HG03097 (cell line): ENCODE measurements at regions not wholly inside any gene's neighbourhood (a gene's known extent, or its start where the extent isn't known, plus 50 kb on each side); places are given as distances from the start of the nearest gene placed in this dataset.
"Not testable (repeated sequence)": the region's sequence is repeated elsewhere in the genome, so short reads cannot be mapped to it uniquely, and the experiment has no call there.

Experiments used
- ATAC-seq: cut with Tn5 transposase; IDR thresholded peaks from one replicate; pipeline ENCODE4 v1.9.1; 2021; ENCODE audit not compliant: unreplicated experiment, low FRiP score

- no peak for ATAC-seq
These were observed 92.8 kb upstream of the MLN start for GRCh38 chr6:33896391-33897188.

- no peak for ATAC-seq
These were observed 92.2 kb upstream of the MLN start for GRCh38 chr6:33895988-33896387.

- ATAC-seq = no peak
These were observed 91.5 kb upstream of the MLN start for GRCh38 chr6:33895296-33895695.

GRCh38 chr6:33894438-33894837 lies 90.6 kb upstream of the MLN start:
- no peak for ATAC-seq

- ATAC-seq = no peak
These were observed 89.0 kb upstream of the MLN start for GRCh38 chr6:33892581-33893346.

- no peak for ATAC-seq
These were observed 84.9 kb upstream of the MLN start for GRCh38 chr6:33888664-33889200.

- no peak for ATAC-seq
These were observed 84.4 kb upstream of the MLN start for GRCh38 chr6:33888183-33888582.

GRCh38 chr6:33886673-33887144 lies 82.9 kb upstream of the MLN start:
- no peak for ATAC-seq

GRCh38 chr6:33885132-33886057 lies 81.6 kb upstream of the MLN start:
- no peak for ATAC-seq

- ATAC-seq = not testable (repeated sequence)
These were observed 79.8 kb upstream of the MLN start for GRCh38 chr6:33883621-33884020.

- no peak for ATAC-seq
These were observed 78.4 kb upstream of the MLN start for GRCh38 chr6:33882154-33882553.

GRCh38 chr6:33880766-33881165 lies 77.0 kb upstream of the MLN start:
- no peak for ATAC-seq

- ATAC-seq = no peak
These were observed 76.4 kb upstream of the MLN start for GRCh38 chr6:33880104-33880678.

GRCh38 chr6:33878562-33878961 lies 74.8 kb upstream of the MLN start:
- ATAC-seq = no peak

- no peak for ATAC-seq
These were observed 74.3 kb upstream of the MLN start for GRCh38 chr6:33877982-33878535.

GRCh38 chr6:33875696-33876095 lies 71.9 kb upstream of the MLN start:
- ATAC-seq = no peak

- ATAC-seq = no peak
These were observed 71.4 kb upstream of the MLN start for GRCh38 chr6:33875141-33875581.

- no peak for ATAC-seq
These were observed 70.4 kb upstream of the MLN start for GRCh38 chr6:33874136-33874760.

- ATAC-seq = no peak
These were observed 69.0 kb upstream of the MLN start for GRCh38 chr6:33872761-33873160.
